Right ventricle myocardium superior (tissue), 1 donor: ENCODE measurements at regions not wholly inside any gene's neighbourhood (a gene's known extent, or its start where the extent isn't known, plus 50 kb on each side); places are given as distances from the start of the nearest gene placed in this dataset.
"Not testable (repeated sequence)": the region's sequence is repeated elsewhere in the genome, so short reads cannot be mapped to it uniquely, and the experiment has no call there.

Experiments
- ATAC-seq: fragments of 200-7000 bp; cut with Tn5 transposase; one replicate; pipeline ENCODE4 v1.9.1; 2020; ENCODE audit warnings: mild to moderate bottlenecking; ENCODE audit not compliant: poor library complexity
- DNase-seq: peaks from one replicate; pipeline ENCODE4 v3.0.0-alpha.2; 2020
- intact Hi-C: fragments of 100-400 bp; cut with DNase I; formaldehyde crosslinking; loops from one replicate; pipeline ENCODE4 v1.11.2; 2022
- donor health status: DM: no; HTN: yes; CAD: no; lungs with severe emphysema.

GRCh38 chr15:66633938-66634250, 68.1 kb upstream of the LCTL start:
- intact Hi-C loops = no loop called here
- DNase-seq (no peak), ATAC-seq (no peak)

- no peak for DNase-seq
- intact Hi-C loops = no loop called here
- no peak for ATAC-seq
Measured at GRCh38 chr15:66634540-66634939, 67.5 kb upstream of the SMAD6 start.

- DNase-seq (no peak), ATAC-seq (no peak)
- intact Hi-C loops = no loop called here
Measured at GRCh38 chr15:66635006-66635405, 67.0 kb upstream of the SMAD6 start.

- DNase-seq = no peak
- intact Hi-C loops = no loop called here
- no peak for ATAC-seq
Measured at GRCh38 chr15:66635817-66636216, 66.2 kb upstream of the SMAD6 start.

- intact Hi-C loops, DNase-seq, ATAC-seq: not testable (repeated sequence)
Measured at GRCh38 chr15:66637044-66637443, 65.0 kb upstream of the SMAD6 start.

- DNase-seq = no peak
- ATAC-seq = no peak
- intact Hi-C loops = no loop called here
Measured at GRCh38 chr15:66638377-66638776, 63.7 kb upstream of the SMAD6 start.

- ATAC-seq (no peak), DNase-seq (no peak)
- intact Hi-C loops = no loop called here
Measured at GRCh38 chr15:66641485-66642315, 60.3 kb upstream of the SMAD6 start.

- DNase-seq (no peak), ATAC-seq (peak; percentile 35)
- intact Hi-C loops = no loop called here
Measured at GRCh38 chr15:66642514-66642913, 59.5 kb upstream of the SMAD6 start.

GRCh38 chr15:66643033-66643432, 59.0 kb upstream of the SMAD6 start:
- intact Hi-C loops = no loop called here
- DNase-seq (no peak), ATAC-seq (no peak)

- DNase-seq (no peak), ATAC-seq (no peak)
- intact Hi-C loops = no loop called here
Measured at GRCh38 chr15:66644000-66644787, 57.8 kb upstream of the SMAD6 start.

GRCh38 chr15:66644869-66645268, 57.2 kb upstream of the SMAD6 start:
- no peak for ATAC-seq
- intact Hi-C loops = no loop called here
- no peak for DNase-seq

GRCh38 chr15:66646308-66646707, 55.7 kb upstream of the SMAD6 start:
- intact Hi-C loops = no loop called here
- ATAC-seq (no peak), DNase-seq (no peak)

- intact Hi-C loops = no loop called here
- ATAC-seq (no peak), DNase-seq (no peak)
Measured at GRCh38 chr15:66646799-66647198, 55.2 kb upstream of the SMAD6 start.

GRCh38 chr15:66647358-66647757, 54.7 kb upstream of the SMAD6 start:
- DNase-seq (peak; percentile 74), ATAC-seq (peak; percentile 76)
- intact Hi-C loops = no loop called here

- intact Hi-C loops = no loop called here
- DNase-seq (no peak), ATAC-seq (no peak)
Measured at GRCh38 chr15:66648588-66648987, 53.4 kb upstream of the SMAD6 start.

- DNase-seq (no peak), ATAC-seq (no peak)
- intact Hi-C loops = no loop called here
Measured at GRCh38 chr15:66649235-66649984, 52.6 kb upstream of the SMAD6 start.

- intact Hi-C loops = no loop called here
- peak; percentile 39 for ATAC-seq
- peak; percentile 71 for DNase-seq
Measured at GRCh38 chr15:66650433-66650832, 51.6 kb upstream of the SMAD6 start.

- ATAC-seq (no peak), DNase-seq (no peak)
- intact Hi-C loops = no loop called here
Measured at GRCh38 chr15:66651198-66651597, 50.8 kb upstream of the SMAD6 start.

GRCh38 chr15:66651913-66652642, 50.0 kb upstream of the SMAD6 start:
- intact Hi-C loops = no loop called here
- DNase-seq (no peak), ATAC-seq (no peak)
